ENCODE measurements at regions not wholly inside any gene's neighbourhood (a gene's known extent, or its start where the extent isn't known, plus 50 kb on each side); places are given as distances from the start of the nearest gene placed in this dataset.

DNA sequence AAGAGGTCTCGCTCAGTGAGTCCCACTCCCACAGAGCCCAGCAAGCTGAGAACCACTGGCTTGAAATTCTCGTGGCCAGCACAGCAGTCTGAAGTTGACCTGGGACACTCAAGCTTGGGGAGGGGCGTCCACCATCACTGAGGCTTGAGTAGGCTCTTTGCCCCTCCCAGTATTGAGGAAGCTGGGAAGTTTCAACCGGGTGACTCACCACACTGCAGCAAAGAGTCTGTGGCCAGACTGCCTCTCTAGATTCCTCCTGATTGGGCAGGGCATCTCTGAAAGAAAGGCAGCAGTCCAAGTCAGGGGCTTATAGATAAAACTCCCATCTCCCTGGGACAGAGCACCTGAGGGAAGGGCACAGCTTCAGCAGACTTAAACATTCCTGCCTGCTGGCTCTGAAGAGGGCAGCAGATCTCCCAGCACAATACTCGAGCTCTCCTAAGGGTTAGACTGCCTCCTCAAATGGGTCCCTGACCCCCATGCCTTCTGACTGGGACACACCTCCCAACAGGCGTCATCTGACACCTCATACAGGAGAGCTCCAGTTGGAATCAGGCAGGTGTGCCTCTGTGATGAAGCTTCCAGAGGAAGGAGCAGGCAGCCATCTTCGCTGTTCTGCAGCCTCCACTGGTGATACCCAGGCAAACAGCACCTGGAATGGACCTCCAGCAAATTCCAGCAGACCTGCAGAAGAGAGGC, 970.9 kb upstream of the LRRN3 start:
- peaks cover 7% of the 10 kb centered on the region for H3K9me3 Mint-ChIP-seq (ENCODE audit: low read depth)
- CTCF ChIA-PET: interaction anchor here (0.5 kb wide), 1 partner anchor 1743 kb away, joined by 3 read pairs; no protein-coding TSS in a partner anchor

GRCh38 chr7:110129159-110129558, 961.8 kb upstream of the LRRN3 start:
- intact Hi-C loops (cut with DNase I, micrococcal nuclease): no loop called here
- CTCF ChIA-PET: no interaction called here
- no peak for ATAC-seq

More for the DNA sequence above, 970.9 kb upstream of the LRRN3 start:
- H3K27me3 Mint-ChIP-seq: peaks cover 3% of the 10 kb centered on the region
- DNase-seq (no peak), ATAC-seq (no peak)
- H3K4me1 Mint-ChIP-seq: no peaks in the 10 kb centered on the region
- no peak overlapping the region for H3K27ac Mint-ChIP-seq
- POLR2A ChIA-PET: no interaction called here
- intact Hi-C loops (cut with DNase I, micrococcal nuclease): no loop called here
- H3K36me3 Mint-ChIP-seq (ENCODE audit: low read depth): no peaks in the 10 kb centered on the region
- H3K4me3 Mint-ChIP-seq: no peak overlapping the region

GRCh38 chr7:110130669-110131068, 960.3 kb upstream of the LRRN3 start:
- ChIA-PET POLR2A (no interaction called here), CTCF (no interaction called here)
- DNase-seq (no peak), ATAC-seq (no peak)
- intact Hi-C loops (cut with DNase I, micrococcal nuclease): no loop called here
- Mint-ChIP-seq H3K9me3 (ENCODE audit: low read depth) (no peaks in the 10 kb centered on the region), H3K27me3 (no peaks in the 10 kb centered on the region), H3K4me1 (no peaks in the 10 kb centered on the region), H3K36me3 (ENCODE audit: low read depth) (no peaks in the 10 kb centered on the region), H3K27ac (no peak overlapping the region), H3K4me3 (no peak overlapping the region)

More at GRCh38 chr7:110129159-110129558, 961.8 kb upstream of the LRRN3 start:
- Mint-ChIP-seq H3K27ac (no peak overlapping the region), H3K4me3 (no peak overlapping the region), H3K4me1 (no peaks in the 10 kb centered on the region), H3K27me3 (no peaks in the 10 kb centered on the region), H3K9me3 (ENCODE audit: low read depth) (no peaks in the 10 kb centered on the region), H3K36me3 (ENCODE audit: low read depth) (no peaks in the 10 kb centered on the region)
- POLR2A ChIA-PET: no interaction called here
- DNase-seq: no peak

DNA sequence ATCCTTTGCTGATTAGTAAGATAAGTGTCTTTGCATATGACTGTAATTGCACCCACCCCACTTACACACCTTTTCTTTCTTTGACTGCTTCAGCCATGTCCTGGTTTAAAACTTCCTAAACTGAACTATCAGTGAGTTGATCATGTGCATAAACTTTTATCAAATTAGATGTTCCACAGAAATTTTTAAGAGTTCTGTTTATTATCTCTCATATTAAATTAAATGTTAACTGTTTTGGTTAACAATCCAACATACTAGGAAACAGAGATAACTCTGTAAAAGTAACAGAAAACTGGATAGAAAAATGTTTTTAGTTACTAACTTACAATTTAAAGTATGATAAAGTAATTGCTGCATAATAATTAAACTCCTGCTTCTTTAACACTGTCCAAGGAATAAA, 959.6 kb upstream of the LRRN3 start:
- ChIA-PET CTCF (no interaction called here), POLR2A (no interaction called here)
- Mint-ChIP-seq H3K9me3 (ENCODE audit: low read depth) (no peaks in the 10 kb centered on the region), H3K36me3 (ENCODE audit: low read depth) (no peaks in the 10 kb centered on the region), H3K27me3 (no peaks in the 10 kb centered on the region), H3K27ac (no peak overlapping the region), H3K4me1 (no peaks in the 10 kb centered on the region), H3K4me3 (no peak overlapping the region)
- DNase-seq: no peak
- intact Hi-C loops (cut with DNase I, micrococcal nuclease): no loop called here
- no peak for ATAC-seq

- POLR2A ChIA-PET: no interaction called here
- Mint-ChIP-seq H3K27me3 (no peaks in the 10 kb centered on the region), H3K4me1 (no peaks in the 10 kb centered on the region), H3K27ac (no peak overlapping the region), H3K4me3 (no peak overlapping the region), H3K9me3 (ENCODE audit: low read depth) (peaks cover 3% of the 10 kb centered on the region), H3K36me3 (ENCODE audit: low read depth) (no peaks in the 10 kb centered on the region)
- intact Hi-C loops (cut with DNase I, micrococcal nuclease): no loop called here
- ATAC-seq (no peak), DNase-seq (no peak)
- CTCF ChIA-PET: interaction anchor here (0.5 to 1.6 kb wide), 3 partner anchors 10 to 1311 kb away, joined by 3 to 8 read pairs (median 3); no protein-coding TSS in a partner anchor
Observed at GRCh38 chr7:110139056-110139455, 951.9 kb upstream of the LRRN3 start.

DNA sequence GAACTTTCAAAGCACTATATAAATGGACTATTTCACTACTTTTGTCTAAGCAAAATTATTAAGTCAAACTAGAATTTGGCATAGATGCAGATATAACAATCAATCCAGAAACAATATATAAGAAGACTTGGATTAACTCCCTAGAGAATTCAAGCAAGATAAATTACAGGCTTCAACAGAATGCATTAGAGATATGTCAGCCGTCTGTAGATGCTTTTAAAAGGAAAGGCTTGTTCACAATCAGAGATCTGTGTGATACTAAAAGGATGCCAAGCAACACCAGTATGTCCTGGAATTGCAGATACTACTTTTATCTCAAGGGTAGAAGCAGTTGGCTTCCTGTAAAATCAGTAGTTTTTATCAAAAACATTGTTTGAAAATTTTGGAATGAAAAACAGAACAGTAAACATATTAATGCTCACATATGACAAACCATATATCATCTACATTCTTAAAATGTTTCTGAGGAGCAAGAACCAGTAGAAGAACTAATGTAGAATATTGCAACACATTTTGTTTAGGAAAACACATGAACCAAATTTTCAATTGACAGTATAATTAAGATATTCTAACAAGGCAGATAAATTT, 947.9 kb upstream of the LRRN3 start:
- no peaks in the 10 kb centered on the region for H3K27me3 Mint-ChIP-seq

GRCh38 chr7:110144599-110144998, 946.3 kb upstream of the LRRN3 start:
- Mint-ChIP-seq H3K36me3 (ENCODE audit: low read depth) (no peaks in the 10 kb centered on the region), H3K27me3 (no peaks in the 10 kb centered on the region), H3K27ac (no peak overlapping the region), H3K9me3 (ENCODE audit: low read depth) (peaks cover 2% of the 10 kb centered on the region), H3K4me1 (no peaks in the 10 kb centered on the region), H3K4me3 (no peak overlapping the region)
- no peak for ATAC-seq
- intact Hi-C loops (cut with DNase I, micrococcal nuclease): no loop called here
- ChIA-PET POLR2A (no interaction called here), CTCF (no interaction called here)
- DNase-seq: no peak

More for the DNA sequence above, 947.9 kb upstream of the LRRN3 start:
- POLR2A ChIA-PET: no interaction called here
- Mint-ChIP-seq H3K9me3 (ENCODE audit: low read depth) (peaks cover 2% of the 10 kb centered on the region), H3K27ac (no peak overlapping the region), H3K36me3 (ENCODE audit: low read depth) (no peaks in the 10 kb centered on the region), H3K4me1 (no peaks in the 10 kb centered on the region), H3K4me3 (no peak overlapping the region)
- intact Hi-C loops (cut with DNase I, micrococcal nuclease): no loop called here
- ATAC-seq: no peak
- no peak for DNase-seq
- CTCF ChIA-PET: no interaction called here

GRCh38 chr7:110148054-110148453, 942.9 kb upstream of the LRRN3 start:
- intact Hi-C loops (cut with DNase I, micrococcal nuclease): no loop called here
- ChIA-PET CTCF (interaction anchor here (1.4 kb wide), 1 partner anchor 9 kb away, joined by 8 read pairs; no protein-coding TSS in a partner anchor), POLR2A (no interaction called here)
- H3K4me1 Mint-ChIP-seq: no peaks in the 10 kb centered on the region
- H3K27me3 Mint-ChIP-seq: no peaks in the 10 kb centered on the region
- no peaks in the 10 kb centered on the region for H3K9me3 Mint-ChIP-seq (ENCODE audit: low read depth)
- H3K4me3 Mint-ChIP-seq: no peak overlapping the region
- ATAC-seq: no peak
- no peak overlapping the region for H3K27ac Mint-ChIP-seq
- DNase-seq: no peak
- H3K36me3 Mint-ChIP-seq (ENCODE audit: low read depth): no peaks in the 10 kb centered on the region

DNA sequence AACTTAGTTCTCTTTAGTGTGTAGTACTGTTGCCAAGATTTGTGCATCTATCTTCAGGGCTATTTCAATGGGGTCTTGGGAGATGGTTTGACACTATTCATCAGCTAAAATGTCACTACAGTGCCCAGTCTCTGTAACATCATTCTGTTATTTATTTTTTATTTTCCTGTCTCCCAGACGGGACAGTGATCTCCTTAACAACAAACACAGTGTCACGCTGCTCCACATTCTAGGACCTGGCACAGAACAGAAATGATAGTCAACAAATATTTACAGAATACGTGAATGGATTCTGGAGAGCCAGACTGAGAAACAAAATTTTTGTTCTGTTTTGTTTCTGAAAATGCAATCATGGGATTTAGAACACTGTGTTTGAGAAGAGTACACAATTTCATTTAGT, 937.7 kb upstream of the LRRN3 start:
- no peak overlapping the region for H3K27ac Mint-ChIP-seq
- ChIA-PET POLR2A (no interaction called here), CTCF (no interaction called here)
- peaks cover 3% of the 10 kb centered on the region for H3K27me3 Mint-ChIP-seq
- ATAC-seq (no peak), DNase-seq (no peak)
- intact Hi-C loops (cut with DNase I, micrococcal nuclease): no loop called here
- H3K4me1 Mint-ChIP-seq: no peaks in the 10 kb centered on the region
- no peak overlapping the region for H3K4me3 Mint-ChIP-seq
- no peaks in the 10 kb centered on the region for H3K9me3 Mint-ChIP-seq (ENCODE audit: low read depth)
- H3K36me3 Mint-ChIP-seq (ENCODE audit: low read depth): no peaks in the 10 kb centered on the region

DNA sequence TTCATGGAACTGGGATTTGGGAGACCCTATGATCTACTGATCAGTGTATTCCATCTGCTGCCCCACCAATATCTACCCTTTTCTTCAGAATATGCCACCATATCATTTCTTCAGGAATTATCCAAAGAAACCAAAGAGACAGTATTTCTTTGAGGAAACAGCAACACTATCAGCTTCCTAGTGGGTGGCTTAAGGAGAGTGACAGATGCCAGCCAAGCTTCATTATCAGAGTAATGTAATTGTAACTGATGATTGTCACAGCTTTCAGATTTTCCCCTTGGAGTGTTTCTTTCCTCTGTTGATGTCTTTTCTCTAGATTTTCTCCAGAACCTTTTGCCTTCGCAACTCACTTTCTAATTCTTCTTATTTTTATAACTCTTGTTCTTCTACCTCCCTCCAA, 934.4 kb upstream of the LRRN3 start:
- H3K27ac Mint-ChIP-seq: no peak overlapping the region
- H3K27me3 Mint-ChIP-seq: peaks cover 3% of the 10 kb centered on the region
- no peaks in the 10 kb centered on the region for H3K9me3 Mint-ChIP-seq (ENCODE audit: low read depth)
- H3K36me3 Mint-ChIP-seq (ENCODE audit: low read depth): no peaks in the 10 kb centered on the region
- ATAC-seq: no peak
- H3K4me1 Mint-ChIP-seq: no peaks in the 10 kb centered on the region
- ChIA-PET CTCF (no interaction called here), POLR2A (no interaction called here)
- intact Hi-C loops (cut with DNase I, micrococcal nuclease): no loop called here
- no peak overlapping the region for H3K4me3 Mint-ChIP-seq
- no peak for DNase-seq

DNA sequence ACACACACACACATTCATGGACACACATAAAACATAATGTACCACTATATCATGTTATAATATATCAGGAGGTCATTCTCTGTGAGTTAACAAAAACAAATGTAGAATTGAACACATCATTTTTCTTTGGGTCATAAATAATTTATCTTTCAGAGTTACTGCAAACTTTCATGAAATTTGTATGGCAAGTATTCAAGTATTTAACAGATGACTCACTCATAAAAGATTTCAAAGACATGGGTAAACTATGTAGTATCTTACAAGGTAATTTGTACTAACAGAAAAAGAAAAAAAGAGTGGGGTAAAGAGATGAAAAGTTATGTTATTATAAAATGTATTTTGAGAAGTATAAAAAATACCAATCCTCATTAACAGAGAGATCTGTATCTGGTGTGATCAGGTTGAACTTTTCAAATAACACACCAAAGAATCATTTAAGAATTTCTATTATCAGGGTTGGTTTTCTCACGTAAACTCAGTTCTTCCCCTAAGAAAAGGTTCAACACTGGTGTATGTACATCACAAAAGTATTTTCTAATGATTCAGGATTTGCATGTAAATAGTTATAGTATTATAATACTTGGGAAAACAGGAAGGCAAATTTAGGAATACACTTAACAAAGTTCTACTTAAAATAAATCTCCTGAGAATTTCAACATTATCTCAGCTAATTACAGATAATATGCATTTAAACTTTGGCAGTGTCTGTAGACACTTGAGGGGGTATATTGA, 933.1 kb upstream of the LRRN3 start:
- no peaks in the 10 kb centered on the region for H3K36me3 Mint-ChIP-seq (ENCODE audit: low read depth)
- no peak overlapping the region for H3K27ac Mint-ChIP-seq
- intact Hi-C loops (cut with DNase I, micrococcal nuclease): no loop called here
- ChIA-PET POLR2A (no interaction called here), CTCF (interaction anchor here (0.6 kb wide), 1 partner anchor 230 kb away, joined by 3 read pairs; no protein-coding TSS in a partner anchor)
- no peaks in the 10 kb centered on the region for H3K9me3 Mint-ChIP-seq (ENCODE audit: low read depth)
- H3K4me3 Mint-ChIP-seq: no peak overlapping the region
- no peaks in the 10 kb centered on the region for H3K4me1 Mint-ChIP-seq
- H3K27me3 Mint-ChIP-seq: peaks cover 3% of the 10 kb centered on the region
- ATAC-seq (no peak), DNase-seq (no peak)

GRCh38 chr7:110168010-110168409, 922.9 kb upstream of the LRRN3 start:
- Mint-ChIP-seq H3K27ac (no peak overlapping the region), H3K36me3 (ENCODE audit: low read depth) (no peaks in the 10 kb centered on the region), H3K27me3 (no peaks in the 10 kb centered on the region), H3K4me1 (no peaks in the 10 kb centered on the region), H3K4me3 (no peak overlapping the region), H3K9me3 (ENCODE audit: low read depth) (no peaks in the 10 kb centered on the region)
- ChIA-PET POLR2A (no interaction called here), CTCF (interaction anchor here (2.1 kb wide), 1 partner anchor 10 kb away, joined by 5 read pairs; no protein-coding TSS in a partner anchor)
- intact Hi-C loops (cut with DNase I, micrococcal nuclease): no loop called here
- ATAC-seq: no peak
- DNase-seq: no peak
